ENCODE measurements at regions not wholly inside any gene's neighbourhood (a gene's known extent, or its start where the extent isn't known, plus 50 kb on each side); places are given as distances from the start of the nearest gene placed in this dataset.

- peak in 5 of 56 donors; percentile 3 to 27 (median 14) for DNase-seq
Measured at GRCh38 chr2:133837441-133838094, 269.3 kb upstream of the NCKAP5 start.

- no peak for DNase-seq
Measured at GRCh38 chr2:133838642-133839365, 270.5 kb upstream of the NCKAP5 start.

- no peak for DNase-seq
Measured at GRCh38 chr2:133839677-133840076, 271.4 kb upstream of the NCKAP5 start.

GRCh38 chr2:133840761-133841160 lies 272.5 kb upstream of the NCKAP5 start:
- DNase-seq = no peak

GRCh38 chr2:133841900-133842299 lies 273.6 kb upstream of the NCKAP5 start:
- DNase-seq = no peak

- peak in 1 of 56 donors; percentile 3 for DNase-seq
Measured at GRCh38 chr2:133842446-133842845, 274.2 kb upstream of the NCKAP5 start.

GRCh38 chr2:133843091-133843490 lies 274.8 kb upstream of the NCKAP5 start:
- no peak for DNase-seq

- no peak for DNase-seq
Measured at GRCh38 chr2:133843551-133843950, 275.3 kb upstream of the NCKAP5 start.

GRCh38 chr2:133844214-133844892 lies 276.1 kb upstream of the NCKAP5 start:
- peak in 48 of 56 donors; percentile 1 to 82 (median 35) for DNase-seq

GRCh38 chr2:133846476-133846875 lies 278.2 kb upstream of the NCKAP5 start:
- no peak for DNase-seq

- no peak for DNase-seq
Measured at GRCh38 chr2:133847591-133847990, 279.3 kb upstream of the NCKAP5 start.

GRCh38 chr2:133848111-133848649 lies 279.9 kb upstream of the NCKAP5 start:
- DNase-seq = no peak

GRCh38 chr2:133849341-133849740 lies 281.1 kb upstream of the NCKAP5 start:
- DNase-seq = no peak

GRCh38 chr2:133854603-133855200 lies 286.4 kb upstream of the NCKAP5 start:
- no peak for DNase-seq

GRCh38 chr2:133855526-133855925 lies 287.3 kb upstream of the NCKAP5 start:
- DNase-seq = no peak

GRCh38 chr2:133856678-133857077 lies 288.4 kb upstream of the NCKAP5 start:
- DNase-seq = no peak

- DNase-seq = no peak
Measured at GRCh38 chr2:133859578-133859977, 291.3 kb upstream of the NCKAP5 start.

GRCh38 chr2:133862400-133862977 lies 294.2 kb upstream of the NCKAP5 start:
- no peak for DNase-seq

GRCh38 chr2:133863106-133863800 lies 295.0 kb upstream of the NCKAP5 start:
- no peak for DNase-seq

GRCh38 chr2:133865141-133865540 lies 296.9 kb upstream of the NCKAP5 start:
- DNase-seq = no peak

GRCh38 chr2:133867166-133867565 lies 298.9 kb upstream of the NCKAP5 start:
- DNase-seq = no peak
